Tibial artery (tissue), 4 donors: ENCODE measurements at regions not wholly inside any gene's neighbourhood (a gene's known extent, or its start where the extent isn't known, plus 50 kb on each side); places are given as distances from the start of the nearest gene placed in this dataset.

ENCODE experiments used
- DNase-seq, 2 donors: peaks; one replicate each; pipeline ENCODE4 v3.0.0-alpha.2; 2019
- H3K27ac ChIP-seq, 2 donors: fragments of 200-600 bp; sonication (generic) in 1 of 2; 1 replicate in 1 of 2; 2 replicates in 1 of 2; pipeline ENCODE4 v1.5.1; 2018 to 2019; ENCODE audit warnings: mild to moderate bottlenecking in 1 of 2
- H3K27me3 ChIP-seq, 2 donors: fragments of 200-600 bp; sonication (generic) in 1 of 2; one replicate each; pipeline versions ENCODE4 v1.5.1 to v1.6.0; 2016 to 2019
- H3K36me3 ChIP-seq, 3 donors: fragments of 200-600 bp; sonication (generic) in 2 of 3; one replicate each; pipeline ENCODE4 v1.5.1; 2016 to 2019; ENCODE audit warnings: mild to moderate bottlenecking in 2 of 3
- H3K4me1 ChIP-seq, 4 donors: fragments of 200-600 bp; sonication (generic) in 2 of 4; 1 replicate in 3 of 4; 2 replicates in 1 of 4; pipeline ENCODE4 v1.5.1; 2016 to 2019
- H3K4me3 ChIP-seq, 2 donors: fragments of 200-600 bp; sonication (generic) in 1 of 2; 1 replicate in 1 of 2; 2 replicates in 1 of 2; pipeline ENCODE4 v1.5.1; 2018 to 2019; ENCODE audit warnings: mild to moderate bottlenecking in 2 of 2
- H3K9me3 ChIP-seq, 3 donors: fragments of 200-600 bp; sonication (generic) in 1 of 3; one replicate each; pipeline ENCODE4 v1.5.1; 2016 to 2019
- intact Hi-C: fragments of 100-400 bp; cut with DNase I; formaldehyde crosslinking; loops from one replicate; pipeline ENCODE4 v1.15.0; 2023; ENCODE audit warnings: low total_unique reads
- TF ChIP-seq, protein P1 (sequence below), 2 experiments: fragments of 200-600 bp in 1 of 2; fragments of 450-650 bp in 1 of 2; IDR thresholded peaks; one replicate each; pipeline ENCODE4 v1.5.1; 2017 to 2019; ENCODE audit warnings: antibody characterized with exemption in 2 of 2, mild to moderate bottlenecking in 1 of 2, moderate library complexity in 1 of 2

DNA sequence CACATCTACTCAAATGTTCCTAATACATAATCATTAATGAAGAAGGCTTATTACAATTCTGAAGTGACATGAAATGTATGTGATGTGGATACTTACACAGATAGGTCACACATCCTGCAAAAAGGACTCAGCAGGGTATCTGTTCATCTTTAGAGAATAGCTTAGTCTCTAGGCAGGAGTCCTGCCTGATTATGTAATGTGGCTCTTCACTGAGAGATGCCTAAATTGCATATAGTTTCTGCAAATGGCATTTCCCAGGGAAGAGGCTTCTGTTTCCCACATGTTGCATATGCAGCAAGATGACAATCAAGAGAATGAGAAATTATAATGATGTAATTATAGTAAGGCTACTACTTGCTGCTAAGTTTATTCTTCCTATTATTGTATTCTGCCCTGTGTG, 58.8 kb upstream of the SLC36A4 start:
- H3K4me1 ChIP-seq, result no peaks in the 10 kb centered on the region
- H3K27me3 ChIP-seq, result no peaks in the 10 kb centered on the region
- intact Hi-C loops, result no loop called here
- no peaks in the 10 kb centered on the region for H3K9me3 ChIP-seq
- no peak overlapping the region for H3K27ac ChIP-seq
- no peak overlapping the region for H3K4me3 ChIP-seq
- no peaks in the 10 kb centered on the region for H3K36me3 ChIP-seq
- DNase-seq, result no peak
- TF ChIP-seq, protein P1, sequence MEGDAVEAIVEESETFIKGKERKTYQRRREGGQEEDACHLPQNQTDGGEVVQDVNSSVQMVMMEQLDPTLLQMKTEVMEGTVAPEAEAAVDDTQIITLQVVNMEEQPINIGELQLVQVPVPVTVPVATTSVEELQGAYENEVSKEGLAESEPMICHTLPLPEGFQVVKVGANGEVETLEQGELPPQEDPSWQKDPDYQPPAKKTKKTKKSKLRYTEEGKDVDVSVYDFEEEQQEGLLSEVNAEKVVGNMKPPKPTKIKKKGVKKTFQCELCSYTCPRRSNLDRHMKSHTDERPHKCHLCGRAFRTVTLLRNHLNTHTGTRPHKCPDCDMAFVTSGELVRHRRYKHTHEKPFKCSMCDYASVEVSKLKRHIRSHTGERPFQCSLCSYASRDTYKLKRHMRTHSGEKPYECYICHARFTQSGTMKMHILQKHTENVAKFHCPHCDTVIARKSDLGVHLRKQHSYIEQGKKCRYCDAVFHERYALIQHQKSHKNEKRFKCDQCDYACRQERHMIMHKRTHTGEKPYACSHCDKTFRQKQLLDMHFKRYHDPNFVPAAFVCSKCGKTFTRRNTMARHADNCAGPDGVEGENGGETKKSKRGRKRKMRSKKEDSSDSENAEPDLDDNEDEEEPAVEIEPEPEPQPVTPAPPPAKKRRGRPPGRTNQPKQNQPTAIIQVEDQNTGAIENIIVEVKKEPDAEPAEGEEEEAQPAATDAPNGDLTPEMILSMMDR (IDR thresholded peaks at IDR 0.05), result no peak

DNA sequence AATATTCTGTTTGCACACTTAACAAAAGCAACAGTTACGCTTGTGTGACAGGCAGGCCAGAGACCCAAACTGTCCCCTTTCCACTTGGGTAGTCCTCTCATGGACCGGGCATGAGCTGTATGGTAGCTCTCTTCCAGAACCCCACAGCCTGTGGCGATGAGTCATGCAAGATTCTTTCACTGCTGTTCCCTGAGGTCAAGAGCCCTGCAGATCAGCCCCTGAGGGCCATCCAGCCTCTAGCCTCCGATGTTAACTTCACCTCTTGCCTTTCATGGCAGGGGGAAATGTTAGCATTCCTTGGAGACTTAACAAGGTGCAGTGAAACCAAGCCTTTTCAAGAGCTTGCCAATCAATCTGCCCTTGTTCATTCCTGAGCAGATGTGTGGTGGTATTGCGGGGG, 63.2 kb upstream of the DEUP1 start:
- Histone ChIP-seq H3K27ac (no peak overlapping the region), H3K9me3 (no peaks in the 10 kb centered on the region), H3K36me3 (no peaks in the 10 kb centered on the region), H3K27me3 (no peaks in the 10 kb centered on the region), H3K4me3 (no peak overlapping the region), H3K4me1 (no peaks in the 10 kb centered on the region)
- TF ChIP-seq, protein P1 (IDR thresholded peaks at IDR 0.05), result no peak
- no peak for DNase-seq
- intact Hi-C loops, result no loop called here

DNA sequence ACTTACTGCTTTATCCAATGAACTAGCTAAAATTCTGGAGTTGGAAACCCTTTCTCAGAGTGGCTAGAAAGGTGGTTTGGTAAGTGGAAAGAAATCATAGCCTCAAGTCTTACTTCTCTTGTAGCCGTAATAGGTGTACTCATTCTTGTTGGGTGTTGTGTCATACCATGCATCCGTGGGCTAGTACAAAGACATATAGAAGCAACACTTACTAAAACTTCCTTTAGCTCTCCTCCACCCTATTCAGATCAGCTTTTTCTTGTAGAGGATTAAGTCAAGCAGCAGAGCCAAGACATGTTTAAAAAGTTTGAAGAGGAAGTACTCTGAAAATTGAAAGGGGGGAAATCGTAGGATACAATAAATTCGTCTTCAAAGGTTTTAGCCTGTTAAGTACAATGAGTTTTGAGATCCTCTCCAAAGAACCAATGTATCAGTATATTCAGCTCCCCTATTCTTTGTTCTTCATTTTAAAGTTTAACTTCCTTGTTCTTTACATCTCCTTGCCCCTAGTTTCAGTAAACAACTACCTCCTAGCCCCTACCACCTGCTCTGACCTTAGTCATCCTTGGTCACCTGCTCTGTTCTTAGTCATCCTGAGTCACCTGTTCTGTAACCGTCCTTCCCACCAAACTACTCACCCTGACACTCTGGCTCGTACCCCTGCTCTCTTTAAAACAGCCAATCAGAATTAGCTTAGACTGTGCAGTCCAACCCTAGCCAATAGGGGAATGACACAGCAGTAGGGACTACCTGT, 62.1 kb upstream of the DEUP1 start:
- Histone ChIP-seq H3K27me3 (no peaks in the 10 kb centered on the region), H3K36me3 (no peaks in the 10 kb centered on the region), H3K9me3 (no peaks in the 10 kb centered on the region), H3K4me3 (no peak overlapping the region), H3K27ac (no peak overlapping the region), H3K4me1 (no peaks in the 10 kb centered on the region)
- no peak for DNase-seq
- TF ChIP-seq, protein P1 (IDR thresholded peaks at IDR 0.05), result no peak
- intact Hi-C loops, result no loop called here

DNA sequence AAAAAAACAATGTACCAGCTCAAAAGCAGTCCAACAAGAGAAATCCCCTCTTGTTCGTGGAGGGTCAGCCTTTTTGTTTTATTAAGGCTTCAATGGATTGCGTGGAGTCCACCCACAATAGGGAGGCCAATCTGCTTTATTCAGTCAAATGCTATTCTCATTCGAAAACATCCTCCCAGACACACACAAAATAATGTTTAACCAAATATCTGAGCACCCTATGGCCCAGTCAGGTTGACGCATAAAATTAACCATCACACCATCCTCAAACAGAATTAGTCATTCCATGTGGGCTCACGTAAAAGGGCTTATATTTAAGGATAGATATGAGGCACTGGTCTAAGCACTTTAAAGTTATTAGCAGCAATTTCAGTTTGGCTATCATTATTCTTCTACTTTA, 58.9 kb upstream of the DEUP1 start:
- H3K36me3 ChIP-seq, result no peaks in the 10 kb centered on the region
- H3K27ac ChIP-seq, result no peak overlapping the region
- H3K4me1 ChIP-seq, result no peaks in the 10 kb centered on the region
- no peaks in the 10 kb centered on the region for H3K27me3 ChIP-seq
- TF ChIP-seq, protein P1 (IDR thresholded peaks at IDR 0.05), result no peak
- no peak overlapping the region for H3K4me3 ChIP-seq
- intact Hi-C loops, result no loop called here
- no peak for DNase-seq
- H3K9me3 ChIP-seq, result no peaks in the 10 kb centered on the region

DNA sequence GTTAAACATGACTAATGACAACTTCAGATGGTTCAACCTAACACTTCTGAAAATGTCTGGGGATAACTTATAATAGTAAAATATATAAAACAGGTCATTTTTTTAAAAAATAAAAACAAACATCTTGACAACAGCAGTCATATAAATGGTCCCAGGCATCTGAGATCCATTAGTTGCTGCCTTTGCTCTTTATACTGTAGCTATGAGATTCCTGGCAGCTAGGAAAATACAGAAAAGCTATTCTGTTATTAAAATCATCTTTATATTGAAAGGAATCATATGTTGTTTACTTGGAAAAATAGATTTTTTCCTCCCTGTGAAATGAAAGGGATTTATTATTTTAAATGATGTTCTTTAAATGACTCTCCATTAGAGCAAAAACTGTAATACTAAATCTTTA, 55.7 kb upstream of the DEUP1 start:
- Histone ChIP-seq H3K4me1 (no peaks in the 10 kb centered on the region), H3K9me3 (no peaks in the 10 kb centered on the region), H3K4me3 (no peak overlapping the region), H3K36me3 (no peaks in the 10 kb centered on the region), H3K27ac (no peak overlapping the region), H3K27me3 (no peaks in the 10 kb centered on the region)
- intact Hi-C loops, result no loop called here
- TF ChIP-seq, protein P1 (IDR thresholded peaks at IDR 0.05), result no peak
- no peak for DNase-seq

DNA sequence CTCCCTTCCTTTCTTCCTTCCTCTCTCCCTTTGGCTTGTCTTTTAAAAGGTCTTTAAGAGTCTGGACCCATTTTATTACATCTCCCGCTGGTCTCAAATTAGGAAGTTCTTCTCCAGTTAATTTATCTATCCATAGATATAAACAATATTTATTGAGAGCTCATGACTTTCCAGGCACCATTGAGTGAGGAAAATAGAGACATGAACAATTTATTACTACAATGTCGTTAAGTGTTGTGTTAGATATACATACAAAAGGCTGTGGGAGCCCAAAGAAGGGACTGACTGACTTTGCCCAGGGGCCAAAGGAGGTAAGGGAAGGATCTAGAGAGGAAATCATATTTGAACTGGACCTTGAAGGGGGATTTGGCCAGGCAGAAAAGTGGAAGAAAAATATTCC, 51.6 kb upstream of the DEUP1 start:
- Histone ChIP-seq H3K4me3 (no peak overlapping the region), H3K4me1 (no peaks in the 10 kb centered on the region), H3K36me3 (no peaks in the 10 kb centered on the region), H3K27me3 (no peaks in the 10 kb centered on the region), H3K9me3 (no peaks in the 10 kb centered on the region), H3K27ac (no peak overlapping the region)
- TF ChIP-seq, protein P1 (IDR thresholded peaks at IDR 0.05), result no peak
- intact Hi-C loops, result no loop called here
- no peak for DNase-seq
